NCI-H2081 (cell line): ENCODE measurements at regions not wholly inside any gene's neighbourhood (a gene's known extent, or its start where the extent isn't known, plus 50 kb on each side); places are given as distances from the start of the nearest gene placed in this dataset.
"Not testable (repeated sequence)": the region's sequence is repeated elsewhere in the genome, so short reads cannot be mapped to it uniquely, and the experiment has no call there.

Experiments
- DNase-seq, 2 experiments: peaks; one replicate each; lab custom pipeline; 2025; lab: John Stamatoyannopoulos, UW

DNA sequence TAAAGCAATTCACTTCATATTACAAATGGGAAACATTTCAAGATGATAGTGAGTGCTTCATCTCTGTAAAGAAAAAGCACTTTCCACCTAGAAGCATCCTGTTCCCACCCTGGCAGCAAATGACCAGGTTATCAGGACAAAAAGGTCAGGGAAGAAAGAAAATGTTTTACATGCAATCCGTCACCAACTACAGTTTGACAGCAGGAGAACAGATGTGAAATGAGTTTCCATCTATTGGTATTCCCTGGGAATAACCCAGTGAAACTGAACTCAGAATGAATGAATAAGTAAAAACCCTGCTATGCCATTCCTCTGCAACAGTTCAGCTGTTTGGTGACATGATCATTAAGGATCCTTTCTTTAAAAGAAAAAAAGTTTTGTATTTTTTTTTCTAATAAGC is 67.6 kb downstream of the HTR1A start:
- no peak for DNase-seq

DNA sequence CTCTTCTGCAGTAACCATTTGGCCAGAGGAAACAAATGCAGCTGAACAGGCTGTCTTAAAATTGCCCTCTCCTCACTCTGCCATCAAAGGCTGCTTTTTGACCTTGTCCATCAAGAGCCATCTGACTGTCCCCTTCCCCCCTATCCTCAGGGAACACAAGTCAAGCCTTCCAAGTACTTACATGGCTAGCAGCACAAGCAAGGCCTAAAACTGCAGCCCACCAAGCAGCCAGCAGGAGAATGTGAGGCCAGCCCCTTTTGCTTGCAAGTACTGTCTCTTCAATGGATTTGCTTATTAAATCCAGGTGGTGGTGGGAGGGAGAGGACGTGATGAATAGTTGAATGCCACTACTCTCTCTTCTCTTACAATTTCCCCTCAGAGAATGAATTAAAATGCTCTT is 83.5 kb downstream of the HTR1A start:
- no peak for DNase-seq

DNA sequence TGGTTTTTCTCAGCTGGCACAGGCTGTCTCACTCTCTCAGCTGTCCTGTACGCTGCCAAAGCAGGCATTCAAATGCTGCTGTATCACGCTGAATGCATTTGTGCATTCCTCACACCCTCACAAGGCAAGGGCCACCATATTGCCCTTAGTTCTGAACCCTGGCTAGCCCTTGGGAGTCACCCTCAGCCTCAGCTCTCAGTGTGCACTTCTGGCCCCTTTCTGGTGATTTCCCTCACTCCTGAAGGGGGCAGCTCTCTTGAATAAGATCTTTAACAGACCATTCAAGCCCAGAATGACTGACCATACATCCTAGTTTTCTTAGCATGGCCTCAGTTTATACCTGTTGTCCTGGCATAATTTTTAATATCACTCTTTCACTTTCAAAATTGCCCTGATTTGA is 84.3 kb downstream of the HTR1A start:
- no peak for DNase-seq

DNA sequence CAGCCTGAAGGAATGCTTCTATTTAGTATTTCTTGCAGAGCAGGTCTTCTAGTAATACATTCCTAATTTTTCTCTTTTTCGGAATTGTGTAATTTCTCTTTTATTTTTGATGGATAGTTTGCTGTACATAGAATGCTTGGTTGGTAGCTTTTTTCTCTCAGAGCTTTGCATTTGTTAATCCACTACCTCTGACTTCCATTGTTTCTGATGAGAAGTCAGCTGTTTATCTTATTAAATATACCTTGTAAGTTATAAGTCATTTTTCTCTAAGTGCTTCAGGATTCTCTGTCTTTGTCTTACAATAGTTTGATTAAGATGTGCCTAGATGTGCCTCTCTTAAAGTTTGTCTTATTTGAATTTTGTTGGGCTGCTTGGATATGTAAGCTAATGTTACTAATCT is 101.9 kb downstream of the HTR1A start:
- no peak for DNase-seq

DNA sequence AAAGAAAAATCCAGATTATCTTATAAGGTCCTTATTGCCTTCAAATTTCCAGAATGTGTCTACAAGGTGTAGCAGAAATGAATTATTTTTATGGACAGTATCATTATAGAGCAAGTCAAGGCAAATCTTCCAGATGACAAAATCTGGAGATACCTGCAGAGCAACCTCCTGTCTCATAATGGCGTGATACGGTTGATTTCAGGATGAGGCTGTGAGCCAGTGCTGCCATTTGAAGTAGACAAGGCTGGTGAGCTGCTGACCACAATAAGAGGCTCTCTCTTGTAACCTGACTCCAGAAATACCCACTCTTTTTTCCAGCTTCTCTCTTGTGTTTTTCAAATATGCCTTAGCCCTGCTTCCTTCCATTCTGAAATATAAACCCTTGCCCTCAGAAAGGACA is 108.2 kb downstream of the HTR1A start:
- no peak for DNase-seq

- no peak for DNase-seq
These were observed 119.1 kb downstream of the HTR1A start for GRCh38 chr5:63843190-63843589.

DNA sequence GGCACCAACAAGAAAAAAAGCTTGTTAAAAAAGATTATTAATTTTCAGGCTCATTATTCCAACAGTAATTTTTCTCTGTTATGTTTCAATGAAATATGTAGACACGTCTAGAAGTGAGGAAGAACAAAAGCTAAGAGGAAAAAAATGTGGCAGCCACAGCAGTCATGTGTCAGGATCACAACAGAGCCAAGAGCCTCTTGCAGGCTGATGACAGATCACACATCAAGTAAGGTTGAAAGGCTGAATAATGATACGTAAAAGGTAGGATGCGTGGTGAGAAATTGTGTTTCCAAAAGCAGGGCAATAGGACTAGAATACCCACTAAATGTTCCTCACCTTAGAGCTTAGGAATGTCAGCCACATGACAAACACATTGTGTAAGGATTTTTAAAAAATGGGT is 124.8 kb downstream of the HTR1A start:
- DNase-seq, result no peak

GRCh38 chr5:63831381-63831780 is 130.9 kb downstream of the HTR1A start:
- no peak for DNase-seq

DNA sequence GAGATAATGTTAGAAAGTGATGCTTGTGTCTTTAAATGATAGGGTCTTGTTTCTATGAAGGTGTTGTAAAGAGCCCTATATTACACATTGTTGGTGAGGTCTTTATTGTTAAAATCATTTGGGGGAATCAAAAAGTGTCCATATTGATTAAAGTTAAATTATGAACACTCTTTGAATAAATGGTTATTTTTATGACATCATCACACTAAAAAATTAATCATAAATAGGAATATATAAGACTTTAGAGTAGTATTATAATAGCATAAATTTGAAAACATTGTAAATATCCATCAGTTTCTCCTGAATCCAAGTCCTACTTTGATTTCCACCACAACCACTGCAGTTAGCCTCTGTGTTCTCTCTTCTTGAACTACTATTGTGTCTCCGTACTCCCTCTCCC is 136.3 kb downstream of the HTR1A start:
- DNase-seq, result no peak

- DNase-seq, result no peak
These were observed 138.7 kb downstream of the HTR1A start for GRCh38 chr5:63823583-63823982.

- DNase-seq, result no peak
These were observed 139.6 kb downstream of the HTR1A start for GRCh38 chr5:63822614-63823013.

- peak; percentile 26 to 73 for DNase-seq
These were observed 141.7 kb downstream of the HTR1A start for GRCh38 chr5:63820577-63820976.

DNA sequence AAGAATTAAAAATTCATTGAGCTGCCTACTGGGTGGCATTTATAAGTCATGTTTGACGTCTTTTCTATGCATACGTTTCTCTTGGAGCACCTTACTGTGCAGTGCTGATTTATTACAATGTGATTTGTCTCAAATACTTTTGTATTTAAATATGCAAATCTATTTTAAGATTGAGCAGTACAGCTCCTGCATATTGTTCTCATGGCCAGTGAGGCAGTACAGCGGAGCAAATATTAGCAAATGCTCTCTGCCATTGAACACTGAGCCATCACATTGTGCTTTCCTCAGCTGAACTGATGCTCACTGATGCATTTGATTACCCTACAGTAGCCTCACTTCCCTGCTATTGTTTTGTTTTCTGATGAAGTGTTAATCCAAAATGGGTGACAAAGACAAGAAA is 149.6 kb downstream of the HTR1A start:
- no peak for DNase-seq

DNA sequence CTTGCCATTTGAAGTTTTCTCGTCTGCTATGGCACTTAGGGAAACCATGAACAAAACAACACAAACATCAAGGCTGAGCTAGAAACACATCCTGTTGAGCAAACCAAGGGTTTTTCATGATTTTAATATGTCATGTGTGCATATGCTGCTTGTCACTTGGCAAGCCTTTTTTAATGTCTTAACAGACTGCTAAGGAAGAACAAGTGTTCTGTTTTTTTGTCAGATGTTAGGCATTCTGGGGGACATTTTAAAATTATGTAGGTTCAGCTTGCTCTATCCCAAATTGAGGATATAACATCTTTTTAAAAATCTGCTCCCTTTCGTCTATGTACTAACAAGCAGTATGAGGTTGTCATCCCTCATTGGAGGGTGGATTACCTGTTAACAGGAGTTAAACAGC is 150.3 kb downstream of the HTR1A start:
- DNase-seq, result no peak

DNA sequence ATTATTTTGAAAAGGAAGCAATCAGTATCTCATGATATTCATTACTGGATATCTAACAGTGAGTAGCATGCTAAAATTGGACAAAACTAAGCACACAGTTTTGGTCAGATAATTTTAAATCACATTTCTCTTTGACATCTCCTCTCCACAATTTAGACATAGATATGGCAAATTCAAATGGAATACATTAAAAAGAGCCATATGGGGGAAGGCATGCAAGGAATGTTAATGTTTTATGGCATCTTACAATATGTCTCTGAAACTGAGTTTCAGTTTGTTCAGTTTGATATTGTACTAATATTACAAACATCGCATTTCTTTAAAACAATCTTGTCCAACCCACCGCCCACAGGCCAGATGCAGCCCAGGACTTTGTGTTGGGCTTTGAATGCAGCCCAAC is 151.0 kb downstream of the HTR1A start:
- DNase-seq, result no peak

DNA sequence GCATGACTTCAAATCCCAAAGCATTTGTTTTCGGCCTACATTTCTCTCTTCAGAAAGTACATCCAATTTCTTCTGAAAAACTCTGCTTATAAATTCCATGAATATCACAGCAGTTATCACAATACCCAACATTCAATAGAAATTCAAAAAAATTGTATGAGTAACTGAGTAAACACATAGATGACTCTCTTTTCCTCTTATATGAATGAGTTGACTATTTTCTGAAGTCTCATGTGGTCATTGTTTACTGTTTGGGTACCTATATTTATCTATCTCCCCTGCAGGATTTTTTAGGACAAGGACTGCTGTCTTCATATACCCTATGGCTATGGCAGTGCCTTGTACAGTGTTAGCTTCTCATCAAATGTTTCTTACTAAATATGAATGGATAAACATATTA is 157.1 kb downstream of the HTR1A start:
- DNase-seq, result no peak

DNA sequence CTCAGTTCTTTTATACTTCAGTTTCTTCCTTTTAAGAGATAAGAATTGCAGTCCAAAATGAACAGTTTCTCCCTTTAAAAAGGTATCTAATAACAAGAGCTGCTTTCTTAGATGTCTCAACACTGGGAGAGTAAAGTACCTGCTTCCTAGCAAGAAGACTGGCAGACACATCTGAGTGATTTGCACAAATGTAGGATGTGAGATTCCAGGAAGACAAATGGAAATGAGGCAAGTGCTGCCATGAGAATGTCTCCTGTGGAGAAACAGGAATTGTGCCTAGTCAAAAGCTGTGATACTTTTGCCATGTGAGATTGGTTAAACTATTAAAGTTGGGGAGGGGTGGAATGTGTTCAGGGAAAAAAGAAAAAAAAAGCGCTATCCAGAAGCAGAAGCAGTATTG is 159.1 kb downstream of the HTR1A start:
- no peak for DNase-seq

DNA sequence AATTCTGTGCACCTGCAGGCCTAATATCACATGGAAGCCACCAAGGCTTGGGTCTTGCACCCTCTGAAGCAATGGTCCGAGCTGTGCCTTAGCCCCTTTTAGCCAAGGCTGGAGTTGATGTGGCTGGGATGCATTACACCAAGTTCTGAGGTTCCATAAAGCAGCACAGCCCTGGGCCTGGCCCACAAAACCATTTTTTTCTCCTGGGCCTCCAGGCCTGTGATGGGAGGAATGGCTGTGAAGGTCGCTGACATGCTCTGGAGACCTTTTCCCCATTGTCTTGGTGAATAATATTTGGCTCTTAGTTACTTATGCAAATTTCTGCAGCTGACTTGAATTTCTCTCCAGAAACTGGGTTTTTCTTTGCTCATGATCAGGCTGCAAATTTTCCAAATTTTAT is 167.3 kb downstream of the HTR1A start:
- no peak for DNase-seq

GRCh38 chr5:63794296-63794695 is 167.9 kb downstream of the HTR1A start:
- no peak for DNase-seq

DNA sequence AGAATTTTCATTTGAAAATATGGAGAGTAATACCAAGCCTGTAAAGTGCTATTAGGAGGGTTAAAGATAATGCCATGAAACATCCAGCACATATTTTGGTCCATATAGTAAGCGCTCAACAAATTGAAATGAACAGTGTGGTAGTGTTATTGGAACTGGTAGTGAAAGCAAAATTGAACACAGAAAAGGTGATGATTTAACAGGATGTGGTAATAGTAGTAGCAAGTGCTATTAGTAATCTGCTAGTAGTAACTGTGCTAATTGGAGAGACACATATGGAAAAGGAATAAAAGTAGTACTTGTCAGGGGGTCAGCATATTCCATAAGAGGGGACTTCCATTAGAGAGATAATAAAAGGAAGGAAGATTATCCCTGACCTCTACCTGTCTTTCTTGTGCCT is 187.3 kb downstream of the HTR1A start:
- no peak for DNase-seq

- DNase-seq, result no peak
These were observed 194.0 kb downstream of the HTR1A start for GRCh38 chr5:63768221-63768620.

- no peak for DNase-seq
These were observed 201.3 kb downstream of the HTR1A start for GRCh38 chr5:63760965-63761364.

GRCh38 chr5:63743096-63743798 is 219.0 kb downstream of the HTR1A start:
- DNase-seq, result no peak

GRCh38 chr5:63732880-63733279 is 229.4 kb downstream of the HTR1A start:
- not testable (repeated sequence) for DNase-seq

- no peak for DNase-seq
These were observed 234.7 kb downstream of the HTR1A start for GRCh38 chr5:63727583-63727982.
